H1 (cell line): ENCODE measurements at regions not wholly inside any gene's neighbourhood (a gene's known extent, or its start where the extent isn't known, plus 50 kb on each side); places are given as distances from the start of the nearest gene placed in this dataset.

Experiments used
- CTCF ChIA-PET: fragments of 300-600 bp; sonication (Branson Sonifier 250); formaldehyde crosslinking; loops from one replicate; lab custom pipeline; 2021; ENCODE audit not compliant: partially characterized antibody; lab: Charles Lee
- POLR2A ChIA-PET: fragments of 300-600 bp; sonication (Branson Sonifier 250); formaldehyde crosslinking; loops from one replicate; lab custom pipeline; 2021; ENCODE audit warnings: inconsistent platforms; ENCODE audit not compliant: partially characterized antibody; lab: Charles Lee
- DNase-seq, 2 experiments: peaks; one replicate each; pipeline versions ENCODE4 v3.0.0 to v3.0.0-alpha.2; 2010 to 2022; ENCODE audit warnings: low spot score in 2 of 2, low read depth in 1 of 2, mixed read lengths in 1 of 2
- FAIRE-seq: peaks from 2 replicates; lab custom pipeline; 2011; peaks lifted over from hg19 to GRCh38; lab: Jason Lieb, UNC
- H2AFZ ChIP-seq: 2 replicates; pipeline ENCODE4 v1.8.1; 2012; ENCODE audit warnings: low read length, inconsistent platforms
- H2AK5ac ChIP-seq: 2 replicates; pipeline ENCODE4 v1.6.1; 2013; ENCODE audit warnings: low read depth, low read length
- H2BK120ac ChIP-seq: replicated peaks from 2 replicates; pipeline ENCODE3; 2013; ENCODE audit warnings: low read depth, low read length, inconsistent platforms
- H2BK12ac ChIP-seq: 2 replicates; pipeline ENCODE4 v1.6.1; 2013; ENCODE audit warnings: low read depth, low read length
- H2BK15ac ChIP-seq: 2 replicates; pipeline ENCODE4 v1.6.1; 2013; ENCODE audit warnings: low read length
- H2BK20ac ChIP-seq: 2 replicates; pipeline ENCODE4 v1.6.1; 2013; ENCODE audit warnings: low read length
- H2BK5ac ChIP-seq: 2 replicates; pipeline ENCODE4 v1.6.1; 2013; ENCODE audit warnings: low read depth, low read length
- H3K14ac ChIP-seq: 2 replicates; pipeline ENCODE4 v1.6.1; 2013; ENCODE audit warnings: inconsistent platforms; ENCODE audit not compliant: insufficient read length
- H3K18ac ChIP-seq: 2 replicates; pipeline ENCODE4 v1.6.1; 2013; ENCODE audit warnings: low read length; ENCODE audit errors: extremely low read depth
- H3K23ac ChIP-seq: 2 replicates; pipeline ENCODE4 v1.6.1; 2013; ENCODE audit warnings: inconsistent platforms; ENCODE audit not compliant: insufficient read length
- H3K23me2 ChIP-seq: 2 replicates; pipeline ENCODE4 v1.6.1; 2013; ENCODE audit warnings: low read depth, low read length
- H3K27ac ChIP-seq: 2 replicates; pipeline ENCODE4 v1.6.1; 2011; ENCODE audit warnings: low read depth, low read length, inconsistent platforms
- H3K27me3 ChIP-seq, 4 experiments: replicated peaks in 1 of 4; 1 replicate in 1 of 4; 2 replicates in 3 of 4; pipeline versions ENCODE4 v1.6.1 to v1.8.1; 2011 to 2013; ENCODE audit warnings: low read length in 3 of 4, mild to moderate bottlenecking in 3 of 4, inconsistent platforms in 2 of 4, mixed read lengths in 2 of 4, moderate library complexity in 1 of 4; ENCODE audit not compliant: control insufficient read depth in 3 of 4, insufficient read depth in 3 of 4; ENCODE audit errors: extremely low read depth in 1 of 4
- H3K36me3 ChIP-seq, 4 experiments: 2 replicates each; pipeline versions ENCODE4 v1.6.1 to v1.8.1; 2011 to 2013; ENCODE audit warnings: mild to moderate bottlenecking in 4 of 4, low read length in 3 of 4, moderate library complexity in 2 of 4, control low read depth in 1 of 4, inconsistent platforms in 1 of 4; ENCODE audit not compliant: insufficient read depth in 4 of 4, control insufficient read depth in 2 of 4
- H3K4ac ChIP-seq: replicated peaks from 2 replicates; pipeline ENCODE3; 2013; ENCODE audit warnings: low read length, low read depth, mixed read lengths, inconsistent platforms; ENCODE audit not compliant: insufficient read length
- H3K4me1 ChIP-seq, 4 experiments: replicated peaks in 1 of 4; 1 replicate in 1 of 4; 2 replicates in 3 of 4; pipeline versions ENCODE4 v1.6.1 to v1.8.1; 2011 to 2013; ENCODE audit warnings: low read length in 3 of 4, inconsistent platforms in 2 of 4, mixed read lengths in 1 of 4; ENCODE audit not compliant: insufficient read depth in 4 of 4, control insufficient read depth in 3 of 4
- H3K4me2 ChIP-seq, 2 experiments: 2 replicates each; pipeline versions ENCODE4 v1.6.1 to v1.8.1; 2011 to 2013; ENCODE audit warnings: low read depth in 2 of 2, low read length in 2 of 2, control low read depth in 1 of 2, inconsistent platforms in 1 of 2, mild to moderate bottlenecking in 1 of 2; ENCODE audit not compliant: insufficient read depth in 1 of 2
- H3K4me3 ChIP-seq, 4 experiments: fragments of 200-600, 300-600 bp in 1 of 4; sonication (generic), shearing (Covaris generic), sonication (Bioruptor Twin) in 1 of 4; 2 replicates each; pipeline versions ENCODE4 v1.5.1 to v1.8.1; 2011 to 2016; ENCODE audit warnings: low read length in 4 of 4, low read depth in 3 of 4, control low read depth in 2 of 4, inconsistent platforms in 2 of 4, mild to moderate bottlenecking in 2 of 4, mixed read lengths in 1 of 4, moderate library complexity in 1 of 4; ENCODE audit not compliant: insufficient read depth in 2 of 4; ENCODE audit errors: extremely low read depth in 1 of 4
- H3K56ac ChIP-seq: replicated peaks from 2 replicates; pipeline ENCODE3; 2013; ENCODE audit warnings: low read depth, mild to moderate bottlenecking, mixed read lengths, low read length, inconsistent platforms; ENCODE audit not compliant: insufficient read length
- H3K79me1 ChIP-seq: 2 replicates; pipeline ENCODE4 v1.6.1; 2013; ENCODE audit warnings: low read depth, low read length, control low read depth
- H3K79me2 ChIP-seq, 2 experiments: 2 replicates each; pipeline versions ENCODE4 v1.6.1 to v1.8.1; 2012 to 2013; ENCODE audit warnings: low read length in 2 of 2, mild to moderate bottlenecking in 2 of 2, inconsistent platforms in 1 of 2; ENCODE audit not compliant: insufficient read depth in 2 of 2, control insufficient read depth in 1 of 2
- H3K9ac ChIP-seq, 4 experiments: replicated peaks in 1 of 4; 1 replicate in 1 of 4; 2 replicates in 3 of 4; pipeline versions ENCODE4 v1.6.1 to v1.8.1; 2011 to 2013; ENCODE audit warnings: low read depth in 3 of 4, low read length in 3 of 4, control low read depth in 2 of 4, mild to moderate bottlenecking in 2 of 4, moderate library complexity in 2 of 4, inconsistent platforms in 1 of 4; ENCODE audit errors: extremely low read depth in 1 of 4
- H3K9me3 ChIP-seq, 2 experiments: 2 replicates each; pipeline versions ENCODE4 v1.6.1 to v1.8.1; 2012 to 2013; ENCODE audit warnings: mild to moderate bottlenecking in 2 of 2, moderate library complexity in 2 of 2, control low read depth in 1 of 2, inconsistent platforms in 1 of 2, low read depth in 1 of 2, low read length in 1 of 2, mixed read lengths in 1 of 2; ENCODE audit not compliant: insufficient read depth in 2 of 2
- H4K20me1 ChIP-seq, 2 experiments: replicated peaks in 1 of 2; 2 replicates each; pipeline versions ENCODE3 to v1.8.1; 2011 to 2013; ENCODE audit warnings: inconsistent platforms in 2 of 2, low read length in 2 of 2, mild to moderate bottlenecking in 1 of 2; ENCODE audit not compliant: insufficient read depth in 2 of 2, control insufficient read depth in 1 of 2
- H4K5ac ChIP-seq: 2 replicates; pipeline ENCODE4 v1.6.1; 2013; ENCODE audit warnings: low read length, low read depth, mixed read lengths, inconsistent platforms; ENCODE audit not compliant: insufficient read length
- H4K8ac ChIP-seq: 2 replicates; pipeline ENCODE4 v1.8.0; 2013; ENCODE audit warnings: mild to moderate bottlenecking, moderate library complexity, low read length, inconsistent platforms; ENCODE audit not compliant: insufficient read depth; ENCODE audit errors: extremely low read depth
- H4K91ac ChIP-seq: replicated peaks from 2 replicates; pipeline ENCODE3; 2013; ENCODE audit warnings: low read length, mixed read lengths, inconsistent platforms; ENCODE audit not compliant: insufficient read length
- CHD2 ChIP-seq: IDR thresholded peaks from 2 replicates; pipeline ENCODE4 v1.6.1; 2012; ENCODE audit warnings: low read length, improper control_type of control experiment
- EGR1 ChIP-seq: IDR thresholded peaks from 2 replicates; pipeline ENCODE4 v1.6.1; 2011; ENCODE audit warnings: low read depth, low read length, borderline replicate concordance
- KDM5A ChIP-seq: fragments of 200-600 bp; IDR thresholded peaks from 2 replicates; pipeline ENCODE4 v1.7.1; 2012; ENCODE audit warnings: mild to moderate bottlenecking, low read length, inconsistent platforms, mixed read lengths
- MAFK ChIP-seq: IDR thresholded peaks from 2 replicates; pipeline ENCODE4 v1.6.1; 2012; ENCODE audit warnings: low read depth, mild to moderate bottlenecking, improper control_type of control experiment, low read length
- NRF1 ChIP-seq: IDR thresholded peaks from 2 replicates; pipeline ENCODE4 v1.6.1; 2011; ENCODE audit warnings: mild to moderate bottlenecking, low read depth, low read length, improper control_type of control experiment
- PHF8 ChIP-seq: fragments of 200-600 bp; sonication (generic); conservative IDR thresholded peaks from 2 replicates; pipeline ENCODE4 v1.7.1; 2012; ENCODE audit warnings: low read depth, mild to moderate bottlenecking, inconsistent platforms, low read length, moderate library complexity
- POLR2AphosphoS5 ChIP-seq: IDR thresholded peaks from 2 replicates; pipeline ENCODE4 v1.6.1; 2011; ENCODE audit warnings: low read depth, low read length
- RXRA ChIP-seq: IDR thresholded peaks from 2 replicates; pipeline ENCODE4 v1.6.1; 2011; ENCODE audit warnings: low read depth, mild to moderate bottlenecking, low read length, moderate library complexity; ENCODE audit not compliant: insufficient read depth
- SIX5 ChIP-seq: IDR thresholded peaks from 2 replicates; pipeline ENCODE4 v1.6.1; 2011; ENCODE audit warnings: mild to moderate bottlenecking, low read depth, low read length
- TBP ChIP-seq: IDR thresholded peaks from 2 replicates; pipeline ENCODE4 v1.6.1; 2011; ENCODE audit warnings: low read depth, low read length, improper control_type of control experiment
- WGBS, 2 experiments: shearing (Covaris generic) in 1 of 2; methylation state at CpG; one replicate each; pipeline versions ENCODE4 v1.1.6 to v1.1.7; 2013 to 2015; ENCODE audit warnings: low lambda C conversion rate in 2 of 2, mixed read lengths in 2 of 2, inconsistent platforms in 1 of 2, low coverage in 1 of 2, missing lambda C conversion rate in 1 of 2; ENCODE audit not compliant: insufficient replicate concordance in 2 of 2, insufficient coverage in 1 of 2, insufficient read length in 1 of 2; ENCODE audit errors: extremely low coverage in 1 of 2, missing lambda C conversion rate in 1 of 2; 5-methylcytosine and 5-hydroxymethylcytosine counted together
- TF ChIP-seq, protein P1 (sequence below): IDR thresholded peaks from 2 replicates; pipeline ENCODE4 v1.6.1; 2011; ENCODE audit warnings: low read length, improper control_type of control experiment
- TF ChIP-seq, protein P2 (sequence below): IDR thresholded peaks from 2 replicates; pipeline ENCODE4 v1.6.1; 2011; ENCODE audit warnings: low read depth, mild to moderate bottlenecking, low read length; ENCODE audit not compliant: insufficient read depth

- no peak overlapping the region for H3K4me3 ChIP-seq
- H3K36me3 ChIP-seq, result no peaks in the 10 kb centered on the region
- H2BK20ac ChIP-seq, result no peak overlapping the region
- H3K79me1 ChIP-seq, result no peaks in the 10 kb centered on the region
- ChIA-PET CTCF (interaction anchor here (0.7 to 24.2 kb wide), 11 partner anchors 10 to 341 kb away, joined by 3 to 682 read pairs (median 5); no protein-coding TSS in a partner anchor), POLR2A (no interaction called here)
- WGBS, 2 experiments, result 88% methylated on average over 6 of the region's 6 CpGs; no CpG with 5 or more reads in 1 of the 2 experiments
- H2BK12ac ChIP-seq, result no peak overlapping the region
- H2AFZ ChIP-seq, result no peak overlapping the region
- H3K9me3 ChIP-seq, result no peaks in the 10 kb centered on the region
- H4K5ac ChIP-seq, result no peak overlapping the region
- no peaks in the 10 kb centered on the region for H4K20me1 ChIP-seq
- H3K27ac ChIP-seq, result no peak overlapping the region
- DNase-seq (no peak), FAIRE-seq (no peak)
- no peak overlapping the region for H2BK5ac ChIP-seq
- H3K23ac ChIP-seq, result no peak overlapping the region
- no peaks in the 10 kb centered on the region; a peak in 1 of 7 replicates for H3K27me3 ChIP-seq
- no peak overlapping the region for H2BK15ac ChIP-seq
- H2AK5ac ChIP-seq, result no peak overlapping the region
- no peak overlapping the region for H3K18ac ChIP-seq
- no peak overlapping the region for H4K91ac ChIP-seq
- no peak overlapping the region for H3K56ac ChIP-seq
- no peak overlapping the region for H4K8ac ChIP-seq
- H3K79me2 ChIP-seq, result no peaks in the 10 kb centered on the region
- no peak overlapping the region for H2BK120ac ChIP-seq
- no peak overlapping the region for H3K14ac ChIP-seq
- H3K23me2 ChIP-seq, result no peaks in the 10 kb centered on the region
- no peak overlapping the region for H3K9ac ChIP-seq
- no peak overlapping the region for H3K4me2 ChIP-seq
- H3K4ac ChIP-seq, result no peak overlapping the region
- no peaks in the 10 kb centered on the region for H3K4me1 ChIP-seq
- no peak for TF ChIP-seq TBP
- TF ChIP-seq SIX5, result no peak
- TF ChIP-seq, protein P1, sequence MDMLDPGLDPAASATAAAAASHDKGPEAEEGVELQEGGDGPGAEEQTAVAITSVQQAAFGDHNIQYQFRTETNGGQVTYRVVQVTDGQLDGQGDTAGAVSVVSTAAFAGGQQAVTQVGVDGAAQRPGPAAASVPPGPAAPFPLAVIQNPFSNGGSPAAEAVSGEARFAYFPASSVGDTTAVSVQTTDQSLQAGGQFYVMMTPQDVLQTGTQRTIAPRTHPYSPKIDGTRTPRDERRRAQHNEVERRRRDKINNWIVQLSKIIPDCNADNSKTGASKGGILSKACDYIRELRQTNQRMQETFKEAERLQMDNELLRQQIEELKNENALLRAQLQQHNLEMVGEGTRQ, result no peak
- no peak for TF ChIP-seq PHF8
- TF ChIP-seq NRF1, result no peak
- no peak for TF ChIP-seq RXRA
- no peak for TF ChIP-seq CHD2
- TF ChIP-seq MAFK, result no peak
- no peak for TF ChIP-seq POLR2AphosphoS5
- no peak for TF ChIP-seq EGR1
- TF ChIP-seq, protein P2, sequence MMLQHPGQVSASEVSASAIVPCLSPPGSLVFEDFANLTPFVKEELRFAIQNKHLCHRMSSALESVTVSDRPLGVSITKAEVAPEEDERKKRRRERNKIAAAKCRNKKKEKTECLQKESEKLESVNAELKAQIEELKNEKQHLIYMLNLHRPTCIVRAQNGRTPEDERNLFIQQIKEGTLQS, result no peak
- no peak for TF ChIP-seq KDM5A
These were observed 211.2 kb upstream of the PRSS58 start for GRCh38 chr7:142468871-142469665.
